ENCODE measurements at regions not wholly inside any gene's neighbourhood (a gene's known extent, or its start where the extent isn't known, plus 50 kb on each side); places are given as distances from the start of the nearest gene placed in this dataset.

- no peaks in the 10 kb centered on the region for H3K27me3 ChIP-seq (ENCODE audit: insufficient read depth)
- no peaks in the 10 kb centered on the region for H3F3A ChIP-seq (replicated peaks; ENCODE audit: low read depth)
- Mint-ChIP-seq H3K36me3 (ENCODE audit: low read depth) (peaks cover 7% of the 10 kb centered on the region; the same call in 2 of the 3 replicates), H3K27me3 (ENCODE audit: insufficient read depth, low read depth, poor library complexity) (no peaks in the 10 kb centered on the region), H3K27ac (no peak overlapping the region), H3K9me3 (peaks cover 10% of the 10 kb centered on the region), H3K4me3 (no peak overlapping the region), H3K4me1 (no peaks in the 10 kb centered on the region)
- DNase-seq (ENCODE audit: low spot score) (no peak), ATAC-seq (no peak)
- H4K20me1 ChIP-seq (replicated peaks; ENCODE audit: insufficient read depth) = no peaks in the 10 kb centered on the region
- no peaks in the 10 kb centered on the region for H3K79me2 ChIP-seq (replicated peaks; ENCODE audit: insufficient read depth)
- peaks cover 4% of the 10 kb centered on the region; the same call in 1 of the 2 replicates for H3K4me1 ChIP-seq (ENCODE audit: insufficient read depth)
- TF ChIP-seq POLR2AphosphoS5 (IDR thresholded peaks at IDR 0.05; ENCODE audit: low read depth) = no peak
- no peak for TF ChIP-seq REST (IDR thresholded peaks at IDR 0.05; ENCODE audit: unreplicated experiment)
- TF ChIP-seq EZH2phosphoT487 (IDR thresholded peaks at IDR 0.05; ENCODE audit: unreplicated experiment) = no peak
- TF ChIP-seq ZNF462 (CRISPR knock-in tag; IDR thresholded peaks at IDR 0.05) = no peak
- TF ChIP-seq EZH2 (IDR thresholded peaks at IDR 0.05; ENCODE audit: low read depth, unreplicated experiment) = no peak
- TF ChIP-seq JUNB (IDR thresholded peaks at IDR 0.05; ENCODE audit: unreplicated experiment) = no peak
- no peak for TF ChIP-seq STAT1 (IDR thresholded peaks at IDR 0.05; ENCODE audit: unreplicated experiment)
- TF ChIP-seq ZNF331 (CRISPR knock-in tag; IDR thresholded peaks at IDR 0.05; ENCODE audit: low read depth) = no peak
- TF ChIP-seq ETS1 (IDR thresholded peaks at IDR 0.05) = no peak
- no peak for TF ChIP-seq CREB1 (CRISPR knock-in tag; IDR thresholded peaks at IDR 0.05; ENCODE audit: low read depth)
- no peak for TF ChIP-seq ZNF114 (CRISPR knock-in tag; IDR thresholded peaks at IDR 0.05)
- no peak for TF ChIP-seq CTCF (conservative IDR thresholded peaks at IDR 0.05; ENCODE audit: low read depth in 2 of 2)
- H3K9me2 ChIP-seq (ENCODE audit: insufficient read depth) = no peaks in the 10 kb centered on the region
- no peak overlapping the region for H3K27ac ChIP-seq (ENCODE audit: low read depth)
- H2AFZ ChIP-seq = no peak overlapping the region
- H3K36me3 ChIP-seq (ENCODE audit: insufficient read depth) = no peaks in the 10 kb centered on the region
- no peak overlapping the region for H3K4me3 ChIP-seq
- no peak overlapping the region for H3K4me2 ChIP-seq
Observed at GRCh38 chr5:162657076-162657475, 589.5 kb downstream of the GABRG2 start.

Measured in GM23338 (cell line).